Endothelial cell (in vitro differentiated cells): ENCODE measurements at regions not wholly inside any gene's neighbourhood (a gene's known extent, or its start where the extent isn't known, plus 50 kb on each side); places are given as distances from the start of the nearest gene placed in this dataset.

Source experiments
- DNase-seq: peaks from one replicate; pipeline ENCODE4 v3.0.0; 2021; ENCODE audit warnings: low spot score
- H3K27ac Mint-ChIP-seq: one replicate; pipeline ENCODE4 v1.8.0; 2021; ENCODE audit warnings: mixed read lengths, inconsistent platforms; ENCODE audit not compliant: unreplicated experiment
- H3K27me3 Mint-ChIP-seq: one replicate; pipeline ENCODE4 v1.8.0; 2021; ENCODE audit warnings: mild to moderate bottlenecking, moderate library complexity, mixed read lengths, inconsistent platforms; ENCODE audit not compliant: unreplicated experiment
- H3K36me3 Mint-ChIP-seq: one replicate; pipeline ENCODE4 v1.8.0; 2021; ENCODE audit warnings: mild to moderate bottlenecking, low read depth, mixed read lengths, inconsistent platforms; ENCODE audit not compliant: unreplicated experiment
- H3K4me1 Mint-ChIP-seq: one replicate; pipeline ENCODE4 v1.8.0; 2021; ENCODE audit warnings: mild to moderate bottlenecking, mixed read lengths, inconsistent platforms; ENCODE audit not compliant: unreplicated experiment
- H3K4me3 Mint-ChIP-seq: one replicate; pipeline ENCODE4 v1.8.0; 2021; ENCODE audit warnings: mild to moderate bottlenecking, mixed read lengths, inconsistent platforms; ENCODE audit not compliant: unreplicated experiment
- H3K9me3 Mint-ChIP-seq: one replicate; pipeline ENCODE4 v1.8.0; 2021; ENCODE audit warnings: mixed read lengths, inconsistent platforms; ENCODE audit not compliant: unreplicated experiment
- CTCF ChIP-seq: fragments of 200-600 bp; sonication (generic); IDR thresholded peaks from one replicate; pipeline ENCODE4 v1.5.0; 2021; ENCODE audit warnings: antibody characterized with exemption; ENCODE audit not compliant: unreplicated experiment

- TF ChIP-seq CTCF: no peak
- no peaks in the 10 kb centered on the region for H3K27me3 Mint-ChIP-seq
- no peaks in the 10 kb centered on the region for H3K36me3 Mint-ChIP-seq
- no peaks in the 10 kb centered on the region for H3K9me3 Mint-ChIP-seq
- no peak overlapping the region for H3K27ac Mint-ChIP-seq
- no peak overlapping the region for H3K4me3 Mint-ChIP-seq
- peaks cover 4% of the 10 kb centered on the region for H3K4me1 Mint-ChIP-seq
- no peak for DNase-seq
Measured at GRCh38 chr1:116205941-116206679, 94.9 kb downstream of the MAB21L3 start.

- TF ChIP-seq CTCF: no peak
- Mint-ChIP-seq H3K27ac (peak overlapping the region; percentile 32), H3K36me3 (peaks cover 3% of the 10 kb centered on the region)
Measured at GRCh38 chr1:116207126-116207735, 96.0 kb downstream of the MAB21L3 start.

GRCh38 chr1:116208136-116208535 is 96.9 kb downstream of the MAB21L3 start:
- DNase-seq: peak; percentile 8
- Mint-ChIP-seq H3K27ac (no peak overlapping the region), H3K36me3 (peaks cover 3% of the 10 kb centered on the region), H3K4me1 (peaks cover 8% of the 10 kb centered on the region), H3K9me3 (no peaks in the 10 kb centered on the region), H3K4me3 (no peak overlapping the region), H3K27me3 (no peaks in the 10 kb centered on the region)
- TF ChIP-seq CTCF: no peak

More at GRCh38 chr1:116207126-116207735, 96.0 kb downstream of the MAB21L3 start:
- H3K4me3 Mint-ChIP-seq: no peak overlapping the region
- no peak for DNase-seq
- H3K27me3 Mint-ChIP-seq: no peaks in the 10 kb centered on the region
- peaks cover 8% of the 10 kb centered on the region for H3K4me1 Mint-ChIP-seq
- no peaks in the 10 kb centered on the region for H3K9me3 Mint-ChIP-seq

GRCh38 chr1:116211294-116211693 is 100.1 kb downstream of the MAB21L3 start:
- TF ChIP-seq CTCF: no peak
- peaks cover 3% of the 10 kb centered on the region for H3K36me3 Mint-ChIP-seq
- no peak for DNase-seq
- H3K27ac Mint-ChIP-seq: no peak overlapping the region
- no peaks in the 10 kb centered on the region for H3K27me3 Mint-ChIP-seq
- peaks cover 8% of the 10 kb centered on the region for H3K4me1 Mint-ChIP-seq
- peak overlapping the region; percentile 51 for H3K4me3 Mint-ChIP-seq
- H3K9me3 Mint-ChIP-seq: no peaks in the 10 kb centered on the region

GRCh38 chr1:116218922-116219321 is 107.7 kb downstream of the MAB21L3 start:
- Mint-ChIP-seq H3K27me3 (peaks cover 2% of the 10 kb centered on the region), H3K4me3 (no peak overlapping the region), H3K36me3 (no peaks in the 10 kb centered on the region), H3K27ac (no peak overlapping the region), H3K4me1 (peaks cover 5% of the 10 kb centered on the region), H3K9me3 (no peaks in the 10 kb centered on the region)
- DNase-seq: no peak
- no peak for TF ChIP-seq CTCF
